GM12891 (cell line): ENCODE measurements at regions not wholly inside any gene's neighbourhood (a gene's known extent, or its start where the extent isn't known, plus 50 kb on each side); places are given as distances from the start of the nearest gene placed in this dataset.

ENCODE experiments used
- PAX5 ChIP-seq: IDR thresholded peaks from 2 replicates; pipeline ENCODE4 v1.6.1; 2011; ENCODE audit warnings: low read length, moderate library complexity, mild to moderate bottlenecking; ENCODE audit not compliant: insufficient read depth, severe bottlenecking
- POLR2A ChIP-seq: IDR thresholded peaks from 2 replicates; pipeline ENCODE4 v1.6.1; 2011; ENCODE audit warnings: low read depth, low read length, control low read depth
- POLR2AphosphoS5 ChIP-seq: IDR thresholded peaks from 2 replicates; pipeline ENCODE4 v1.6.1; 2011; ENCODE audit warnings: low read depth, low read length, control low read depth
- POU2F2 ChIP-seq: IDR thresholded peaks from 2 replicates; pipeline ENCODE4 v1.6.1; 2011; ENCODE audit warnings: low read depth, mild to moderate bottlenecking, control low read depth, low read length, moderate library complexity
- SPI1 ChIP-seq: IDR thresholded peaks from 2 replicates; pipeline ENCODE4 v1.6.1; 2011; ENCODE audit warnings: low read depth, low read length, control low read depth
- TAF1 ChIP-seq: IDR thresholded peaks from 2 replicates; pipeline ENCODE4 v1.6.1; 2011; ENCODE audit warnings: low read depth, low read length, control low read depth

GRCh38 chr5:88558366-88558765 lies 289.7 kb upstream of the TMEM161B start:
- TF ChIP-seq POLR2A (no peak), POLR2AphosphoS5 (no peak), TAF1 (no peak), POU2F2 (no peak), PAX5 (no peak), SPI1 (no peak)
